Esophagus muscularis mucosa (tissue), 3 donors: ENCODE measurements at regions not wholly inside any gene's neighbourhood (a gene's known extent, or its start where the extent isn't known, plus 50 kb on each side); places are given as distances from the start of the nearest gene placed in this dataset.

ENCODE experiments used
- CTCF ChIP-seq, 3 experiments: fragments of 200-600 bp in 2 of 3; fragments of 450-650 bp in 1 of 3; sonication (generic) in 2 of 3; IDR thresholded peaks; one replicate each; pipeline ENCODE4 v1.5.1; 2017 to 2019; ENCODE audit warnings: antibody characterized with exemption in 3 of 3, mild to moderate bottlenecking in 2 of 3, moderate library complexity in 1 of 3
- POLR2AphosphoS5 ChIP-seq, 2 donors: sonication (generic); formaldehyde crosslinking; IDR thresholded peaks; one replicate each; pipeline ENCODE4 v1.6.1; 2017; ENCODE audit warnings: antibody characterized with exemption in 2 of 2

- no peak for TF ChIP-seq CTCF (IDR thresholded peaks at IDR 0.05)
- no peak for TF ChIP-seq POLR2AphosphoS5 (IDR thresholded peaks at IDR 0.05)
Measured at GRCh38 chr12:84070292-84070691, 842.3 kb downstream of the SLC6A15 start.
